GM21423 (cell line): ENCODE measurements at regions not wholly inside any gene's neighbourhood (a gene's known extent, or its start where the extent isn't known, plus 50 kb on each side); places are given as distances from the start of the nearest gene placed in this dataset.

Experiments used
- ATAC-seq: cut with Tn5 transposase; IDR thresholded peaks from one replicate; pipeline ENCODE4 v1.9.1; 2021; ENCODE audit warnings: mild to moderate bottlenecking, moderate library complexity; ENCODE audit not compliant: unreplicated experiment

GRCh38 chr4:124184792-124185191 lies 527.7 kb downstream of the ANKRD50 start:
- ATAC-seq, result no peak

- no peak for ATAC-seq
These were observed 523.9 kb downstream of the ANKRD50 start for GRCh38 chr4:124188595-124188994.

- no peak for ATAC-seq
These were observed 523.0 kb downstream of the ANKRD50 start for GRCh38 chr4:124189545-124189944.

- no peak for ATAC-seq
These were observed 521.2 kb downstream of the ANKRD50 start for GRCh38 chr4:124191329-124191728.

- ATAC-seq, result no peak
These were observed 520.0 kb downstream of the ANKRD50 start for GRCh38 chr4:124192544-124192943.

- ATAC-seq, result no peak
These were observed 513.3 kb downstream of the ANKRD50 start for GRCh38 chr4:124199185-124199584.

GRCh38 chr4:124199755-124200154 lies 512.8 kb downstream of the ANKRD50 start:
- no peak for ATAC-seq

- ATAC-seq, result no peak
These were observed 510.9 kb downstream of the ANKRD50 start for GRCh38 chr4:124201636-124202035.

GRCh38 chr4:124202099-124202498 lies 510.4 kb downstream of the ANKRD50 start:
- no peak for ATAC-seq

- ATAC-seq, result no peak
These were observed 508.8 kb downstream of the ANKRD50 start for GRCh38 chr4:124203613-124204238.

- ATAC-seq, result no peak
These were observed 505.5 kb downstream of the ANKRD50 start for GRCh38 chr4:124206779-124207605.

GRCh38 chr4:124209211-124209610 lies 503.3 kb downstream of the ANKRD50 start:
- no peak for ATAC-seq

- ATAC-seq, result no peak
These were observed 502.9 kb downstream of the ANKRD50 start for GRCh38 chr4:124209626-124210025.

GRCh38 chr4:124210746-124211145 lies 501.8 kb downstream of the ANKRD50 start:
- no peak for ATAC-seq

- ATAC-seq, result no peak
These were observed 499.5 kb downstream of the ANKRD50 start for GRCh38 chr4:124212815-124213630.

- no peak for ATAC-seq
These were observed 493.1 kb downstream of the ANKRD50 start for GRCh38 chr4:124219389-124219788.

GRCh38 chr4:124224256-124224655 lies 488.3 kb downstream of the ANKRD50 start:
- no peak for ATAC-seq

- ATAC-seq, result no peak
These were observed 484.6 kb downstream of the ANKRD50 start for GRCh38 chr4:124227981-124228380.

GRCh38 chr4:124230268-124230667 lies 482.3 kb downstream of the ANKRD50 start:
- no peak for ATAC-seq

- ATAC-seq, result no peak
These were observed 477.8 kb downstream of the ANKRD50 start for GRCh38 chr4:124234771-124235170.

GRCh38 chr4:124243671-124244366 lies 468.7 kb downstream of the ANKRD50 start:
- ATAC-seq, result no peak
